ENCODE measurements at regions not wholly inside any gene's neighbourhood (a gene's known extent, or its start where the extent isn't known, plus 50 kb on each side); places are given as distances from the start of the nearest gene placed in this dataset.
"Not testable (repeated sequence)": the region's sequence is repeated elsewhere in the genome, so short reads cannot be mapped to it uniquely, and the experiment has no call there.

DNA sequence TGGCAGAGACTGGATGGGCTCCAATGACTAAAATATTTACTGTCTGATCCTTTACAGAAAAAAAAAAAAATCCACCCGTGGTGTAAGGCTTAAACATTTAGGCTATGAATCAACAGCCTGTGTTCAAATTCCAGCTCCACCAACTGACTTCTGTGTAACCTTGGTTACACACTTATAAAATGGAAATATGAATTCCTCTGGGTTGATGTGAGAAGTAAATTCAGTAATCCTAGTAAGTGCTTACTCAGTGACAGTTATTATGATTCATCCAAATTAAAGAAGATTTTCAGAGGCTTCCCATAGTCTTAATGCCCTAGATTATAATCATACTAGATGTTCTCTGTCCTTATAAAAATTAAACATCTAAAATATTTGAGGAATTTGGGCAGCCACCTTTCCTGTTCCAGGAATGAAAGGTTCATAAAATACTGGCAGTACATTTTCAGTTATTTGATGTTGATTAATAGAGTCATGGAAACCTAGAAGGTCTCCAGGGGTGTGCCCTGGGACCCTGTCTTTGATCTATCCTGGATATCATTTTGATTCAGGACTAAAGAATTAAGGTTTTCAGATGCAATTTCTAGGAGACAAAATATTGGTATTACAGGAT is 180.3 kb upstream of the ZNF217 start:
- peak; percentile 97 for DNase-seq (ENCODE audit: low read depth)

DNA sequence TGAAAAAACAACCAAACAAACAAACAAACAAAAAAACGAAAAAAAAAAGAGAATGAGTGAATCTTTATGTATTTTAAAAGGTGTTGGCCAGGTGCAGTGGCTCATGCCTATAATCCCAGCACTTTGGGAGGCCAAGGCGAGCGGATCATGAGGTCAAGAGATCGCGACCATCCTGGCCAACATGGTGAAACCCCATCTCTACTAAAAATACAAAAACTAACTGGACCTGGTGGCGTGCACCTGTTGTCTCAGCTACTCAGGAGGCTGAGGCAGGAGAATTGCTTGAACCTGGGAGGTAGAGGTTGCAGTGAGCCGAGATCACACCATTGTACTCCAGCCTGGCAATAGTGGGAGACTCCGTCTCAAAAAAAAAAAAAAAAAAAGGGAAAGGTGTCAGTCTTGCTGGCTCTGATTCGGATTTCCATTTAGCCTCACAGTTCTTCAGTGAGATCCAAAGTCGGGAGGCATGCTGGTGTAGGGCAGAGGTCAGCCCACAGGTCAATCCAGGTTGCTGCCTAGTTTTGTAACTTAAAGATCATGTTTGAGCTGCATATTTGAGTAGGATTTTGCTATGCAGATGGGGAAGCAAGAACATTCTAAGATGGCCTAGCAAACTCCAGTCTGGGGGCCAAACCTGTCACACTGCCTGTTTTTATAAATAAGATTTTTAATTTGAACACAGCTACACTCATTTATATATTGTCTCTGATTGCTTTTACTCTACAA is 179.6 kb upstream of the ZNF217 start:
- not testable (repeated sequence) for DNase-seq (ENCODE audit: low read depth)

DNA sequence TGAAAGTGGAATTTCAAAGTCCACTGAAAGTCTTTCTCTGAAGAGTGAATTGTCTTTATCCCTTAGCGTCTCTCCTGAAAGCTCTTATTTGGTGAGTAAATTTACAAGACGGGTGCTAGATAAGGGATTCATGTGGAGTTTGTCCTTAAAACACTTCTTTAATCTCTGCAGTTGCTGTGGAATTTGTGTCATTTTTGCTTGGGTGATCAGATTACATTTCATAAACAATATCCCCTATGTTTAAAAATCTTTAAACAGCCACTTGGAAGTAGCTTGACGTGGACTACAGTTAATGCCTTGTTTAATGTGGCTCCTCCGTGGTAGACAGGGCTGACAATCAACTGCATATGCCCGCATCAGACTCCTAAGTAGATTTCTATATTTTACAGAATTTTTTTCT is 175.4 kb upstream of the ZNF217 start:
- DNase-seq (ENCODE audit: low read depth) = peak; percentile 60

DNA sequence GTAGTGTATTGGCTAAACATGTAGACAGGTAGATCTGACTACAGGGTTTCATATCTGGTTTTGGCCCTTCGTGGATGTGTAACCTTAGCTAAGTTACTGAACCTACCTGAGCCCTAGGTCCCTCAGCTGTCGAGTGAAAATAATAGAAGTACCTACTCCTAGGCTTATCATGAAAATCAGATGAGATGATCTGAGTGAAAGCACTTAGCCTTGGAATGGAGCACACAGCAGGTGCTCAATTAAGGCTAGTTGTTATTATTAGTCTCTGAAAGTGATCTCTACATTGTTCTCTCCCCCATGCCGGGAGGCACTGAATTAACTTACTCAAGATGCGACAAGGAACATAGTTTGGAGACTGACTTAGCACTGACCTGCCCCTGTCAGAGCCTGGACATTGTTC is 174.7 kb upstream of the ZNF217 start:
- DNase-seq (ENCODE audit: low read depth) = no peak

DNA sequence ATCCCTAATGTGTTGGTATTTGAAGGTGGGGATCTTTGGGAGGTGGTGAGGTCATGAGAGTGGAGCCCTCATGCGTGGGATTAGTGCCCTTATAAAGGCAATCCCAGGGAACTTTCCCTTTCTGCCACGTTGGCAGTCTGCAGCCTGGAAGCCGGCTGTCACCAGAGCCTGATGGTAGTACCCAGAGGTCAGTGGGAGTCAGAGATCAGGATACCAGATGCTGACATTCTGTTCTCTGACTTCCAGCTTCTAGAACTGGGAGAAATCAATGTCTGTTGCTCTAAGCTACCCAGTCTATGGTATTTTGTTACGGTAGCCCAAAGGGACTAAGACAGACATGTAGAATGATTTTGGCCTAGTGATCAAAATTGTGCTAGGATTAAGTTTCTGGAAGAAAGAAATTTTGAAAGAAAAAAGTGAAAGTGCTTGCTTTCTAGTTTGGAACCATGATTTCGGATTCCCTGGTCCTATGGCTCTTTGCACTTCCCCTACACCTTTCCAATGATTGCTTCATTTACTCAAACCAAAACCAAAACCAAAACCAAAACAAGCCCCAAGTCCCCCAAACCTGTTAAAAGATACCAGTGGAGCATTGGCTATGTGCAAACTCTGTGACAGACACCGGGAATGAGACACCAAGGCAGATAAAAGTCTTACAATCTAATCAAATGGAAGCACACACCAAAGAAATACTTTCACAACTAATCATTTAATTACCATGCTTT is 173.7 kb upstream of the ZNF217 start:
- DNase-seq (ENCODE audit: low read depth) = no peak

DNA sequence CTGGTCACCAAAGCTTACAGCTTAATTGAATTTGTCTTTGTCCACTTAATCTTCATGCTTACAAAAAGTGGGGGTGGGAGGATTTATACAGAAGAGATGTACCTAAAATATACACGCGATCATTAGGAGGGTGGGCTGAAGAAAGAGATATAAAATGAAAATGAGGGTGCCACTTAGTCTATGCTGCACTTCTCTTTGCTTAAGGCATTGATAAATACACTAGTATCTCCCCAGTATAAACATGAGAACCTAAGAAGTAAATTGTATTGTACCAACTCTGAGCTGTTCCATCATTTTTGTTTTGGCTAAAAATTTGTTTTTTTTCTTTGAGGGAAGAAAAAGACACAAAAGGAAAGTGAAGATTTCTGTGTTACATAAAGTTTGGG is 170.8 kb upstream of the ZNF217 start:
- no peak for DNase-seq (ENCODE audit: low read depth)

DNA sequence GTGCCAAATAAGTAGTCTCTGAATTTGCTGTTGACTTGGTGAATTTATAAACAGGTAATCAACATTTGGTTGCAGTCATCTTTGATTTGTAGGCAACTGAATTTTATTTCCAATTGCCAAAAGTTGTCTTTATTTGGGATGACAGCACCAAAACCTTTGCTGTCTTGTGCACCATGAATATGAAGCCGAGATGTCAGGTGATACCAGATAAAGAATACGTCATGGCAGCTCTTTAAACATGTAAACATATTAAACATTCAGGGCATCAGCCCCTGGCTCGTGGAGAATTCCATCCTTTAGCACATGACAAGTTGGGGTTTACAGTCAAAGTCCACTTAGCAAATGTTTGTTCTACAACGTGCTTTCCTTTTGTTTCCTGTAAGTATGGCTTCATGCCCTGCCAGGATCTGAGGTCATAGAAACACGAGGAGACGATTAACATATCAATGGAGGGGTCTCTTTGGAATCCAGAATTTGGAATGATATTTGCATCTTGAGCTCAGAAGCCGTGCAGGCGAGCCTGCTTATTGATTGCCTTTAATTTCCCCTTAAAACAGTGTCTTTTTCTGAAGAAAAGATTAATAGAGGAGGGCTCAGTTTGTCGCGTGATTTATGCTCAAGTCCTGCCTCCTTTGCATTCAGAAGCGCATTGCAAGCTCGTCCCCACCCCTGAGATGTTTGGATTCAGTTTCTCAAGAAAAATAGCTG is 170.2 kb upstream of the ZNF217 start:
- DNase-seq (ENCODE audit: low read depth) = peak; percentile 87

DNA sequence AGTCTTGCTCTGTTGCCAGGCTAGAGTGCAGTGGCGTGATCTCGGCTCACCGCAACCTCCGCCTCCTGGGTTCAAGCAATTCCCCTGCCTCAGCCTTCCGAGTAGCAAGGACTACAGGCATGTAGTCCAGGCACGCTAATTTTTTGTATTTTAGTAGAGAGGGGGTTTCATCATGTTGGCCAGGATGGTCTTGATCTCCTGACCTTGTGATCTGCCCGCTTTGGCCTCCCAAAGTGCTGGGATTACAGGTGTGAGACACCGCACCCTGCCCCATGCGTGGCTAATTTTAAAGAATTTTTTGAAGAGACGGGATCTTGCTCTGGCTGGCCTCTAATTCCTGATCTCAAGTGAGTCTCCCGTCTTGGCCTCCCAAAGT is 168.8 kb upstream of the ZNF217 start:
- not testable (repeated sequence) for DNase-seq (ENCODE audit: low read depth)

DNA sequence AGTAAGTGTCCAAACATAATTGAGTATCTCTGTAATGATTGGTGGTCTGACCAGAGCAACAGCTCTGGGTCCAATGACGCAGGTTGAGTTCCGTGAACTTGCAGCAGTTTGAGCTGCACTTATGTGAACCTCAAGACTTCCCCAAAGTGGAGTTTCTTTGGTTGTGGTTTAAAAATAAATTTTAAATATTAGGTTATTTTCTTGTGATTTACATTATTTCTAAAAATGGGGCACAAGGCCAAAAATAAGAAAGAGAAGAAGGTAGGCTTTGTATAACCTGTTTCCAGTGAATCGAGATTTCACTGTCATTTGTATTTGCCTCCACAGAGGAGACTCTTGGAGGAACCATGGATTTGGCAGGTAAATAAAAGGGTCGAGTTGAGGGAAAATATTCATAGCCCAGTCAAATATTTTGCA is 166.4 kb upstream of the ZNF217 start:
- no peak for DNase-seq (ENCODE audit: low read depth)

DNA sequence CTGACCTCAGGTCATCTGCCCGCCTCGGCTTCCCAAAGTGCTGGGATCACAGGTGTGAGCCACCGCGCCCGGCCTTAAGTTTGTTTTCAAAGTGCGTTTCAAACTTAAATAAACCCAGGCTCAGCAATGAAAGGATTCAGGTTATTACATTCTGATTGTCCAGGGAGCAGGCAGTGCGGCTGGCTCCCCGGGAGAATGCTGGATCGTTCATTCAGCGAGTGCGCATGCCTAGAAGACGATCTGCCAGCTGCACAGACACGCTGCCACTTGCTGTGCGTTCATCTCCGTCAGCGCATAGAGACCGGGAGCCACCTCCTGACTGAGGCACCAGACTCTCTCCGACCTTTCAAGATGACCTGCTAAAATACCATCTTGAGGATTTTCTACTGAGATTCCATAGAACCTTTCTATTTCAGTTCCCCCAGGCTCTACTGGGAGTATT is 163.9 kb upstream of the ZNF217 start:
- no peak for DNase-seq (ENCODE audit: low read depth)

DNA sequence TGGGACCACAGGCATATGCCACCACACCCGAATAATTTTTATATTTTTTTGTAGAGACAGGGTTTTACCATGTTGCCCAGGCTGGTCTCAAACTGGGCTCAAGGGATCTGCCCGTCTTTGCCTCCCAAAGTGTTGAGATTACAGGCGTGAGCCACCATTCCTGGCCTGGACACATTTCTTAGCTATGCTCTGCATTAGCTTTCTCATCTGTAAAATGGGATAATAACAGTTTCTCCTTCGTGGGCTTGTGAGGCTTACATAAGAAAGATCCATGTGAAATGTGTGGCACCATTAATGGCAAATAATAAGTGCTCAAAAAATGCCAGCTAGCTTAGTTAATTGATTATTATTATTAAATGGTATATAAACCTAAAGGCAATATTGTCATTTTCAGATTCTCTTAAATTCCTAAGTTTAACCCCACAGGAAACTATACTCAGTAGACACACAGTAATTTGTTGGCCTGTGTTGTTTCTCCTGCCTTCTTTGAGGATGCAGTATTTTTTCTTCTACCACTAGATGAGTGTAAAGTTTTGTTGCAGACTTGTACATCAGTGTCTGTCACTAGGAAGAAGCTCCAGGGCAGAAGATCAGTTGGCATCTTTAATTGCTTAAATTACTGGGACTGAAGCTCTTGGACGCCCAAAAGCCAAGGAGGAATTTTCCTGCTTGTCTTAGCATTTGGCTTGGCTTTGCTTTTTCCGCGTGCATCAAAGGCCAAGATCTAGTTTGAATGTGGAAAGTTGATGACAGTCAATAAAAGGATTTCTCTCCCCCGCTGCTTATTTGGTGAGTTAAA is 162.3 kb upstream of the ZNF217 start:
- DNase-seq (ENCODE audit: low read depth) = no peak

DNA sequence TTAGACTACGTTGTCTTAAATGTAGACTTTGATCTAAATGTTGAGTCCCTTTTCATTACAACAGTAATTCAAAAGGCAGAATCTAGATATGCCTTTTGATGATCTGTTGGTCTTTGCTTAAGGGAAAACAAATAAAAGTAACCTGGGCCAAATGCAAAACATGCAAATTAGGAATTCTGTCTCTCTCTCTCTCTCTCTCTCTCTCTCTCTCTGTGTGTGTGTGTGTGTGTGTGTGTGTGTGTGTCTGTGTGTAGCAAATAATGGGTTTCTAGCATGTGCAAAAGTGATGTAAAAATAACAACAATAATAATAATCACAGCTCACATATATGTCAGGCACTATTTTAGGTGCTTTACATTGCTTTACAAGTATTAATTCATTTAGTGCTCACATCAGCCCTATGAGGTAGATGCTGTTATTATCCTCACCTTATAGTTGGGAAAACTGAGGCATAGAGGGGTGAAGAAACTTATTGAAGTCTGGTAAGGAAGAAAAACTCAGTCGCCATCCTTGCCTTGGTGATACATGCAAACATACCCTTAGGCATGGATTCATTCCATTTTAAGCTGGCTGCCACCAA is 160.3 kb upstream of the ZNF217 start:
- no peak for DNase-seq (ENCODE audit: low read depth)

DNA sequence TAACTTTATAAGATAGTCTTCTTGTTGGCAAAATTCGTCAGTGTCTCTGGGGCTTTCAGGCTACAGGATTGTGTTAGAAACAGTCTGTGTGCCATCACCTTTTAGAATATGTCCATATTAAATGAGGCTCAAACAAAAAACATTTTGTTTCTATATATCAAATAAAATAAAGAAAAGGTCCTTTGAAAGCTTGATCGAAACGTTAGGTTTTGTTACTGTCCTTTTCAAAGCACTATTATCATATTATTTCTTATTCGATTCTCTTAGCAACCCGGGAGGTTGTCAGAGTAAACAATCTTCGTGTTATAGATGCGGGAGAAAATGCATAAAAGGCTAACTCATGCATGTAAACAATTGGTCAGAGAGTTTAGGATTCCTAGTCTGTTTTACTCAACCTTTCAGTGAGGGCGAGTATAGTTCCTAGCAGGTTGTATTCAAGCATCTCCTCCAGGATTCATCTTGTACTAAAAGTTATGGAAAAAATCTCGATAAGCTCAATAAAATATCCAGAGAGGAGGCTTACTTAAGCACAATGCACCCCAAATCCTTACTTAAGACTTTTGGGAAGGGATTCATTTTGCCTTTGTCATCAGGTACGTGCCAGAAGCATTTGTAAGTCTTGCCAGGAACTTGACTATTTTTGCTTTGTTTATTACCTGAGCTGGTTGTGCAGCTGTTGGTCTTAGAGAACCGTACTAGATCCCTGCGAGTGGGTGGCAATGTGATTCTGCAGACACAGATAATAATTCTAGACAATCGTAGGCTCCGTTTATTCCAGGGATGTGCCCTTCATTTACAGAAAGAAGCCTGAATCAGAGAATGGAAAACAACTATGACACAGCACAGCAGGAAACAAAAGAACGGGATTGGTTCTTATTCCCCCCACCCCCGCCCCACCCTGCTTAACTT is 159.6 kb upstream of the ZNF217 start:
- peak; percentile 63 for DNase-seq (ENCODE audit: low read depth)

DNA sequence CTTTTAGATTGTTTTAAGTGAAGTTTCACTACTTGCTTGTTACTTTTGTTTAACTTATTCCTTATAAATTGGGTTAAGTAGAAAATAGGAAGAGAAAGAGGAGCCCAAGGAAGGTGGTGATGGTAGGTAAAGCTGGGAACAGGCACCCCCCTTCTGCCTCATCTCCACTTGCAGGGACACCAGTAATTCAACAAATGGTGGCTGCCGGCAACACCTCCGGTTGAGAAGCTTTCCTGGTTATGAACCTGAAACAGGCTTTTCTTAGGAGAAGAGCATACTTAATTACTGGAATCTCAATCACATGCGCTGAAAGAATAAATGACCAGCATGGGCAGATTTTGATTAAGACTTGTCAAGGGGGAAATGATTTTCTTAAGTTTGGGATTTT is 158.9 kb upstream of the ZNF217 start:
- no peak for DNase-seq (ENCODE audit: low read depth)

DNA sequence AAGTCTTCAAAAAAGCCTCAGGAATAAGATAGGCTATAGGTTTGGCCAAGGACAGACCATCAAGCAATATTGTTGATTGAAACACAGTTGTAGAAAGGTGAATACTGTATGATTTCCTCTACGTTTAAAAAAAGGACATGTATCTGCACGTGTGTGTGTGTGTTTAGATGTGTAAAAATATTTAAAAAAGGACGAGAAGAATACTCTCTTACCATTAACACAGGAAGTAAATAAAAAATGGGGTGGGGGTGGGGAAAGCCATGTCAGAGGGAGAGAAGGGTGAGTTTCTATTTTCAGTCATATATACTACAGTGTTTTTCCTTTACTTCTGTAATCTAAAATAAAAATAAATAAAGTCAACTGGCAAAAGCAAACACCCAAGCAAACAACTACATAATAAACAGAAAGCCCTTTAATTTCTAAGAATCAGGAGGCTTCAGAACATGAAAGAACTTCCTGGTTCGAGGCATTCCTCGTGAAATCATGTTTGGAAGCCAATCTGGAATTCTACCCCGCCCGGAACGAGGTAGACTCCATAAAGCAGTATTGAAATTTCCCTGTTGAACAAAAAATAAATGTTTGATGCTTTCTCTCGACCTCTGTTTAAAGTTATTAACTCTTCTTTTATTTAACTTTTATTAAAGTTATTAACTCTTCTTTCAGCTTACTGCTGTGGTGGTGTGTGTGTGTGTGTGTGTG is 158.1 kb upstream of the ZNF217 start:
- DNase-seq (ENCODE audit: low read depth) = no peak

DNA sequence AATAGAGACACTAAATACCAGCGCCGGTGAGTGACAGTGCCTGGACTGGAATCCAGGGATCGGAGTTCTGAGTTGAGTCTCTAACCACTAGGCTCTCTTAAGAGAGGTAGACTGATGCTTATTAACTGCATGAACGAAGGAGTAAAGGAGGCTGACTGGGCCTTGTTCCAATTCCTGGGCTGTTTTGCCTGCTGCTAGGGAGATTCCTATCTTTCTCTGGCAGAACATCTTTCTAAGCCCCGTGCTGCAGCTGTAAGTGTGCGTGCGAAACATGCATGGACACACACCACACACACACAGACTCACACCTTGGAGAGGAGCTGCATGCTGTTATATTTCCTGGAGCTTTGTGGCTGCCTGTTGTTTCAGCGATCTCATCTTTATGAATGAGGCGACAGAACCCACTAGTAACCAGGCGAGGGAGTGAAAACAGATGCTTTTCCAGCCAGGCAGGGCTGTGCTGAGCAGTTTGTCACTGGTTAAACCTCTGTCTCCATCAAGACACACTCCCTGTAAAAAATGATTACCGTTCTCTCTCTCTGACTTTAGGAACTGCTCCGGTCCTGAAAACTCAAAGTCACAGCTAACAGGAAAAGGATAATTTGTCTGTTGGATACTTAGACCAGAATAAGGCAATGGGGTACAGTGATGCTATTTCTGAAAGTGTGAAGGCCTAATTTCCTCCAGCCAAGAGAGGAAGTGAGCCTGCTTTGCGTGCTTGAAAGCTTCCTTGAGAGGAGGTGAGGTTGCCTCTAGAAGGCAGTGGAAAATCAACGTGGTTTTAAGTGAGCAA is 157.4 kb upstream of the ZNF217 start:
- peak; percentile 77 for DNase-seq (ENCODE audit: low read depth)

DNA sequence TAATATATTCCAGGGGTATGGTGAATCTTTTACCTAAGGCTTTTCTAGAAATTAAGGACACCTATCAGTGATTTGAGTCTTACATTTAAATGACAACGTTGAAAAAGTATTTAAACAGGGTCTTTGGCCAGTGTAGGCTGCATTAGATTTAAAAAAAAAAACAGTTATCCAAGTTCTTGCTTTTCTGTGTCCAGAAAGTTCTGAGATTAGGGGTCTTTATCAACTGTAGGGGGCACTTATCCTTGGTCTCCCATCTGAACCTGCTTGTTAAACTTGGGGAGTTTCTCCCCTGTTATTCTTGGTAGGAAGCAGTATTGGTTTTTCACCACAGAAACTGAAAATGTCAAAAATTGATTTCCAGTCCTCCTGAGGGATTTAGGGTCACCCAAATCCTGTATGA is 155.9 kb upstream of the ZNF217 start:
- DNase-seq (ENCODE audit: low read depth) = no peak

DNA sequence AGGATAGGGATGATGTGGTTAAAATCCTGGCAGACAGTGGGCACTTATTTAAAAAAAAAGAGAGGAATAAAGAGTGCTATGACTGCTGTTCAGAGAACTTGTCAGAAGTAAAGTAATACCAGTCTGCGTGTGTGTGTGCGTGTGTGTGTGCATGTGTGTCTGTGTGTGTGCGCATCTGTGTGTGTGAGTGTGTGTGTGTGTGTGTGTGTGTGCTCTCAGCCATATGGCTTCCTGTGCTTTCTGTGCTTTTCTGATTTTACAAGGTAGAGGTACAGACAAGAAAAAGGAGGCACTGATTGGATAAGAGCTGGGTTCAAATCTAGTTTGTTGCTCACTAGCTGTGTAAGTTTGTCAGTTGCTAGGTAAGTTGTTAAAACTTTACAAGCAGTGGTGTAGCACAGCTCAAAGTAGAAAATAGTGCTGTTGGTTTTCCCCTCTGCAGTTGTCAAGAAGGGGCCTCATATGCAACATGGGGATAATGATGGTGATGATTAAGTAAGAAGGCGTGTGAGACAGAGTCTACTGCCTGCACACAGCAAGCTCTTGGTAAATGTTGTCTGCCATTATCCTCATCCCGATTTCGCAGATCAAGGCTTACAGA is 155.3 kb upstream of the ZNF217 start:
- no peak for DNase-seq (ENCODE audit: low read depth)

DNA sequence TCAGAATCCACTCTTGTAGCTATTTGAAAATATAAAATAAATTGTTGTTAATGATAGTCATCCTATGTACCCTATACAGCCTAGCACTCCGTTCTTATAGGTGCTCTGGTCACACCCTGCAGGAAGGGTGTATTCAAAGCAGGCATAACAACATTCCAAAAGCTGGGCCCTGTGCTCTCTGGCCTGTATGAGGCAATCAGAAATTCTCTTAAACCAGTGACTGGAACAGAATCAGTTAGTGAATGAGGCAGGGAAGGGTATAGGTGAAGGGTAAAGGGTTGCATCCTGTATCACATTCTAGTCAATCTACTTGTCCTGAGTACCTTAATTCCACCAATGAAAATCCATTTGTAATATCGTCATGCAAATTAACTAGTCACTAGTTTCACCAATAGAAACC is 154.5 kb upstream of the ZNF217 start:
- no peak for DNase-seq (ENCODE audit: low read depth)
